ENCODE measurements at regions not wholly inside any gene's neighbourhood (a gene's known extent, or its start where the extent isn't known, plus 50 kb on each side); places are given as distances from the start of the nearest gene placed in this dataset.

DNA sequence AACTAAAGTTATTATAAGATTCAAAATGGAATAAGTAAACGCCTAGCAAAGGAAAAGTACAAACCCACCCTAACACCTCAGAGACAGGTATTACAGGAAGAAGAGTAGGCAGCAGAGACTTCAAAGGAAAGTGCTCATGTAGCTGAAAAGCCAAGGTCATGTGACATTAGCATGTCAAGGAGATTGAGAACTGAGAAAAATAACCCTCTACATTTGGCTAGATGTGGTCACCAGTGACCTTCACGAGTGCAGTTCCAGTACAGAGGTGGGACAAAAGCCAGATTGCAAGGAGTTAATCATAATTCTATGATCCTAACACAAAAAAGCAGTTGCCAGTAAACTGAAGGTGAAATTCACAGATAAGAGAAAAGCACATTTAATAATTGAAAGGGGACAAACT is 252.7 kb downstream of the ZEB2 start (continued):
- TF ChIP-seq, protein P1, sequence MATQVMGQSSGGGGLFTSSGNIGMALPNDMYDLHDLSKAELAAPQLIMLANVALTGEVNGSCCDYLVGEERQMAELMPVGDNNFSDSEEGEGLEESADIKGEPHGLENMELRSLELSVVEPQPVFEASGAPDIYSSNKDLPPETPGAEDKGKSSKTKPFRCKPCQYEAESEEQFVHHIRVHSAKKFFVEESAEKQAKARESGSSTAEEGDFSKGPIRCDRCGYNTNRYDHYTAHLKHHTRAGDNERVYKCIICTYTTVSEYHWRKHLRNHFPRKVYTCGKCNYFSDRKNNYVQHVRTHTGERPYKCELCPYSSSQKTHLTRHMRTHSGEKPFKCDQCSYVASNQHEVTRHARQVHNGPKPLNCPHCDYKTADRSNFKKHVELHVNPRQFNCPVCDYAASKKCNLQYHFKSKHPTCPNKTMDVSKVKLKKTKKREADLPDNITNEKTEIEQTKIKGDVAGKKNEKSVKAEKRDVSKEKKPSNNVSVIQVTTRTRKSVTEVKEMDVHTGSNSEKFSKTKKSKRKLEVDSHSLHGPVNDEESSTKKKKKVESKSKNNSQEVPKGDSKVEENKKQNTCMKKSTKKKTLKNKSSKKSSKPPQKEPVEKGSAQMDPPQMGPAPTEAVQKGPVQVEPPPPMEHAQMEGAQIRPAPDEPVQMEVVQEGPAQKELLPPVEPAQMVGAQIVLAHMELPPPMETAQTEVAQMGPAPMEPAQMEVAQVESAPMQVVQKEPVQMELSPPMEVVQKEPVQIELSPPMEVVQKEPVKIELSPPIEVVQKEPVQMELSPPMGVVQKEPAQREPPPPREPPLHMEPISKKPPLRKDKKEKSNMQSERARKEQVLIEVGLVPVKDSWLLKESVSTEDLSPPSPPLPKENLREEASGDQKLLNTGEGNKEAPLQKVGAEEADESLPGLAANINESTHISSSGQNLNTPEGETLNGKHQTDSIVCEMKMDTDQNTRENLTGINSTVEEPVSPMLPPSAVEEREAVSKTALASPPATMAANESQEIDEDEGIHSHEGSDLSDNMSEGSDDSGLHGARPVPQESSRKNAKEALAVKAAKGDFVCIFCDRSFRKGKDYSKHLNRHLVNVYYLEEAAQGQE (IDR thresholded peaks at IDR 0.05) = no peak

DNA sequence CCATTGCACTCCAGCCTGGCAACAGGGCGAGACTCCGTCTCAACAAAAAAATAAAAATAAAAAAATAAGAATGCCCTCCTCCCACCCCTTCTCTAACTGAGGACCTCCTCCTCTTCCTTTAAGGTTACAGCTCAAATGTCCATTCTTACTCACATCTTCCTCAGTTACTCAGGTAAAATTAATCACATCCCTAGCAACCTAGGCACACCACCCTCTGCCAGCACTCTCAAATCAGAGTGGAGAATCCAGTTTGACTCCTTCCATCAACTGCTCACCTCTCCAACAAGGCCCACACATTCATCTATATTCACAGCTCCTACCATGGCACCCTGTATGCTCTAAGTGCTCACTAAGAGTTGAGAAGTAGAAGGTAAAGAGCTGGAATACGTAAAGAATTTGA is 254.3 kb downstream of the ZEB2 start:
- no peak overlapping the region for H3K9ac ChIP-seq (ENCODE audit: low read depth in 1 of 2, low read length in 2 of 2)
- no peaks in the 10 kb centered on the region for H3K9me3 ChIP-seq (ENCODE audit: control insufficient read depth in 4 of 4, low read length in 3 of 4)
- H3K36me3 ChIP-seq (ENCODE audit: control insufficient read depth in 4 of 4, insufficient read depth in 3 of 4, low read depth in 1 of 4, low read length in 3 of 4) = no peaks in the 10 kb centered on the region
- H3K27me3 ChIP-seq (ENCODE audit: control insufficient read depth in 4 of 4, insufficient read depth in 4 of 4, low read length in 3 of 4) = no peaks in the 10 kb centered on the region
- H3K27ac ChIP-seq (ENCODE audit: low read depth in 1 of 2, low read length in 2 of 2) = no peak overlapping the region
- TF ChIP-seq RAD21 (IDR thresholded peaks at IDR 0.05) (no peak), HNF4A (conservative IDR thresholded peaks at IDR 0.05) (no peak), RXRA (IDR thresholded peaks at IDR 0.05) (no peak)
- TF ChIP-seq, protein P1 (IDR thresholded peaks at IDR 0.05) = no peak
- TF ChIP-seq, protein P2, sequence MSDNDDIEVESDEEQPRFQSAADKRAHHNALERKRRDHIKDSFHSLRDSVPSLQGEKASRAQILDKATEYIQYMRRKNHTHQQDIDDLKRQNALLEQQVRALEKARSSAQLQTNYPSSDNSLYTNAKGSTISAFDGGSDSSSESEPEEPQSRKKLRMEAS (IDR thresholded peaks at IDR 0.05) = no peak
- H3K4me1 ChIP-seq (ENCODE audit: control insufficient read depth in 4 of 4, insufficient read depth in 4 of 4, low read length in 3 of 4) = no peaks in the 10 kb centered on the region
- H3K4me3 ChIP-seq (ENCODE audit: low read depth in 1 of 3, low read length in 3 of 3) = no peak overlapping the region
- WGBS = 97% methylated on average over 3 of the region's 3 CpGs
- DNase-seq (ENCODE audit: low spot score) = no peak

DNA sequence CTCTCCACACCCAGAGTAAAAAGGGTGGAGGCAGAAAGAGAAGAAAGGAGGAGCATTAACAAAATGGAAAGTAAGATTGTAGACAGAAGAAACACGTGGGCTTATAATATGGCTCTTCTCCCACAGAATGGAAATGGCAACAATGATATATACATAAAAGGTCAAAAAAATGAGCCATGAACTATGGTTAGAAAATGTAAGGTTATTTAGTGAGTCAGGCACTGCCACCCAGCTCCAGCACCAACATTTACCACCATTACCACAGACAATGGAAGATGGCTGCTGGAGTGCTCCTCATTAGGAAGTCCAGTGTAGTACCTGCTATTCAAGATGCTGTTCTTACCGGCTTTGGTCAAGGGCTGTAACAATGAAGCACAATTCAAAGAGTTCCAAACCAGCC is 258.0 kb downstream of the ZEB2 start:
- no peak overlapping the region for H3K4me3 ChIP-seq (ENCODE audit: low read depth in 1 of 3, low read length in 3 of 3)
- no peak overlapping the region for H3K9ac ChIP-seq (ENCODE audit: low read depth in 1 of 2, low read length in 2 of 2)
- H3K9me3 ChIP-seq (ENCODE audit: control insufficient read depth in 4 of 4, low read length in 3 of 4) = peaks cover 0 to 4% (median 1%) of the 10 kb centered on the region in 4 donors
- no peak for DNase-seq (ENCODE audit: low spot score)
- H3K4me1 ChIP-seq (ENCODE audit: control insufficient read depth in 4 of 4, insufficient read depth in 4 of 4, low read length in 3 of 4) = no peaks in the 10 kb centered on the region
- H3K36me3 ChIP-seq (ENCODE audit: control insufficient read depth in 4 of 4, insufficient read depth in 3 of 4, low read depth in 1 of 4, low read length in 3 of 4) = peaks cover 0 to 2% (median 0%) of the 10 kb centered on the region in 4 donors
- WGBS = 90% methylated on average over 2 of the region's 2 CpGs
- H3K27ac ChIP-seq (ENCODE audit: low read depth in 1 of 2, low read length in 2 of 2) = no peak overlapping the region
- no peaks in the 10 kb centered on the region for H3K27me3 ChIP-seq (ENCODE audit: control insufficient read depth in 4 of 4, insufficient read depth in 4 of 4, low read length in 3 of 4)
- TF ChIP-seq, protein P3, sequence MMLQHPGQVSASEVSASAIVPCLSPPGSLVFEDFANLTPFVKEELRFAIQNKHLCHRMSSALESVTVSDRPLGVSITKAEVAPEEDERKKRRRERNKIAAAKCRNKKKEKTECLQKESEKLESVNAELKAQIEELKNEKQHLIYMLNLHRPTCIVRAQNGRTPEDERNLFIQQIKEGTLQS (IDR thresholded peaks at IDR 0.05) = no peak
- TF ChIP-seq SP1 (IDR thresholded peaks at IDR 0.05) (no peak), FOXA1 (IDR thresholded peaks at IDR 0.05) (no peak), TAF1 (conservative IDR thresholded peaks at IDR 0.05) (no peak), NR2F2 (IDR thresholded peaks at IDR 0.05) (no peak), RAD21 (IDR thresholded peaks at IDR 0.05) (no peak), FOXA2 (IDR thresholded peaks at IDR 0.05) (no peak), HNF4A (conservative IDR thresholded peaks at IDR 0.05) (no peak), RXRA (IDR thresholded peaks at IDR 0.05) (no peak), YY1 (IDR thresholded peaks at IDR 0.05) (no peak), HNF4G (IDR thresholded peaks at IDR 0.05) (no peak)
- TF ChIP-seq, protein P4, sequence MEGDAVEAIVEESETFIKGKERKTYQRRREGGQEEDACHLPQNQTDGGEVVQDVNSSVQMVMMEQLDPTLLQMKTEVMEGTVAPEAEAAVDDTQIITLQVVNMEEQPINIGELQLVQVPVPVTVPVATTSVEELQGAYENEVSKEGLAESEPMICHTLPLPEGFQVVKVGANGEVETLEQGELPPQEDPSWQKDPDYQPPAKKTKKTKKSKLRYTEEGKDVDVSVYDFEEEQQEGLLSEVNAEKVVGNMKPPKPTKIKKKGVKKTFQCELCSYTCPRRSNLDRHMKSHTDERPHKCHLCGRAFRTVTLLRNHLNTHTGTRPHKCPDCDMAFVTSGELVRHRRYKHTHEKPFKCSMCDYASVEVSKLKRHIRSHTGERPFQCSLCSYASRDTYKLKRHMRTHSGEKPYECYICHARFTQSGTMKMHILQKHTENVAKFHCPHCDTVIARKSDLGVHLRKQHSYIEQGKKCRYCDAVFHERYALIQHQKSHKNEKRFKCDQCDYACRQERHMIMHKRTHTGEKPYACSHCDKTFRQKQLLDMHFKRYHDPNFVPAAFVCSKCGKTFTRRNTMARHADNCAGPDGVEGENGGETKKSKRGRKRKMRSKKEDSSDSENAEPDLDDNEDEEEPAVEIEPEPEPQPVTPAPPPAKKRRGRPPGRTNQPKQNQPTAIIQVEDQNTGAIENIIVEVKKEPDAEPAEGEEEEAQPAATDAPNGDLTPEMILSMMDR (IDR thresholded peaks at IDR 0.05; ENCODE audit: low read depth, low read length, missing input control) = no peak
- TF ChIP-seq, protein P5, sequence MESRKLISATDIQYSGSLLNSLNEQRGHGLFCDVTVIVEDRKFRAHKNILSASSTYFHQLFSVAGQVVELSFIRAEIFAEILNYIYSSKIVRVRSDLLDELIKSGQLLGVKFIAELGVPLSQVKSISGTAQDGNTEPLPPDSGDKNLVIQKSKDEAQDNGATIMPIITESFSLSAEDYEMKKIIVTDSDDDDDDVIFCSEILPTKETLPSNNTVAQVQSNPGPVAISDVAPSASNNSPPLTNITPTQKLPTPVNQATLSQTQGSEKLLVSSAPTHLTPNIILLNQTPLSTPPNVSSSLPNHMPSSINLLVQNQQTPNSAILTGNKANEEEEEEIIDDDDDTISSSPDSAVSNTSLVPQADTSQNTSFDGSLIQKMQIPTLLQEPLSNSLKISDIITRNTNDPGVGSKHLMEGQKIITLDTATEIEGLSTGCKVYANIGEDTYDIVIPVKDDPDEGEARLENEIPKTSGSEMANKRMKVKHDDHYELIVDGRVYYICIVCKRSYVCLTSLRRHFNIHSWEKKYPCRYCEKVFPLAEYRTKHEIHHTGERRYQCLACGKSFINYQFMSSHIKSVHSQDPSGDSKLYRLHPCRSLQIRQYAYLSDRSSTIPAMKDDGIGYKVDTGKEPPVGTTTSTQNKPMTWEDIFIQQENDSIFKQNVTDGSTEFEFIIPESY (IDR thresholded peaks at IDR 0.05) = no peak
- TF ChIP-seq, protein P2 (IDR thresholded peaks at IDR 0.05) = no peak
